ENCODE measurements at regions not wholly inside any gene's neighbourhood (a gene's known extent, or its start where the extent isn't known, plus 50 kb on each side); places are given as distances from the start of the nearest gene placed in this dataset.

DNA sequence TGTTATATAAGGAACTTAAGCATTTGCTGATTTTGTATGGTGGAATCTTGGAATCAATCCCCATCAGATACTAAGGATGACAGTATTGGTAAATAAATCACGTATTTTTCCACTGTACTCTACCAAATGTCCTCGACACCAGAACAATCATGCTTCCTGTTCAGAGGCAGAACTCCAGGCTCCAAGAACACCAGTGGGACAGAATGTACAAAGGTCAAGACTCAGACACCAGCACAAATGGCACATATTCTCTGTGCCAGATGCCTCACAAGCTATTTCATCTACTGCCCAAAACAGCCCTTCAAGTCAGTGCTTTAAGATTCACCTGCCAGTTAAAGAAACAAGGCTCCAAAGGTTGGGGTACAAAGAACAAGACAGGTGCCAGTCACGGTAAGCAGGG is 420.5 kb downstream of the STK39 start:
- intact Hi-C loops (cut with DNase I), result no loop called here
- H3K27me3 ChIP-seq, result no peaks in the 10 kb centered on the region
- no peaks in the 10 kb centered on the region for H3K4me1 ChIP-seq
- no peak for DNase-seq
- no peak overlapping the region for H3K4me3 ChIP-seq
- no peaks in the 10 kb centered on the region for H3K9me3 ChIP-seq
- no peaks in the 10 kb centered on the region for H3K36me3 ChIP-seq
- no peak for ATAC-seq
- TF ChIP-seq, protein P1, sequence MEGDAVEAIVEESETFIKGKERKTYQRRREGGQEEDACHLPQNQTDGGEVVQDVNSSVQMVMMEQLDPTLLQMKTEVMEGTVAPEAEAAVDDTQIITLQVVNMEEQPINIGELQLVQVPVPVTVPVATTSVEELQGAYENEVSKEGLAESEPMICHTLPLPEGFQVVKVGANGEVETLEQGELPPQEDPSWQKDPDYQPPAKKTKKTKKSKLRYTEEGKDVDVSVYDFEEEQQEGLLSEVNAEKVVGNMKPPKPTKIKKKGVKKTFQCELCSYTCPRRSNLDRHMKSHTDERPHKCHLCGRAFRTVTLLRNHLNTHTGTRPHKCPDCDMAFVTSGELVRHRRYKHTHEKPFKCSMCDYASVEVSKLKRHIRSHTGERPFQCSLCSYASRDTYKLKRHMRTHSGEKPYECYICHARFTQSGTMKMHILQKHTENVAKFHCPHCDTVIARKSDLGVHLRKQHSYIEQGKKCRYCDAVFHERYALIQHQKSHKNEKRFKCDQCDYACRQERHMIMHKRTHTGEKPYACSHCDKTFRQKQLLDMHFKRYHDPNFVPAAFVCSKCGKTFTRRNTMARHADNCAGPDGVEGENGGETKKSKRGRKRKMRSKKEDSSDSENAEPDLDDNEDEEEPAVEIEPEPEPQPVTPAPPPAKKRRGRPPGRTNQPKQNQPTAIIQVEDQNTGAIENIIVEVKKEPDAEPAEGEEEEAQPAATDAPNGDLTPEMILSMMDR (IDR thresholded peaks at IDR 0.05), result no peak
- H3K27ac ChIP-seq, result no peak overlapping the region

DNA sequence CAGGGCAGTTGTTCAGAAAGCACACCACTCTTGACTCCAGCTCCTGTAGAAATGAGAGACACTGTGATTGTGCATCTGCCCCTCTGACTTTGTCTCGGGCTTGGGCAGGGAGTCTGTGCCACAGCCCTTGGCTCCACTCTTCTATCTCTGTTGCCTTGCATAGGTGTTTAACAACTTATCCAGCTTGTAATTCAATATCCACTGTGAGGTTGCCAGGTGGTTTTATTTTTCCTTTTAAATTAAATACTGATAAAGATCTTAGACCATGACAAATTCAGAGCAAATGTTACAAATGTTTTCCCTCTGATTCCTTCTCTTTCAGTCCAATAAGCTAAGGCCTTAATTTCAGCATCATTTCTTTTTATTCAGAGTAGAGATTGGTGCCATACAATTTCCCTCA is 421.7 kb downstream of the STK39 start:
- intact Hi-C loops (cut with DNase I), result no loop called here
- no peaks in the 10 kb centered on the region for H3K9me3 ChIP-seq
- H3K4me3 ChIP-seq, result no peak overlapping the region
- ATAC-seq (no peak), DNase-seq (no peak)
- H3K27ac ChIP-seq, result no peak overlapping the region
- no peaks in the 10 kb centered on the region for H3K4me1 ChIP-seq
- no peaks in the 10 kb centered on the region for H3K27me3 ChIP-seq
- H3K36me3 ChIP-seq, result no peaks in the 10 kb centered on the region
- TF ChIP-seq, protein P1 (IDR thresholded peaks at IDR 0.05), result no peak

DNA sequence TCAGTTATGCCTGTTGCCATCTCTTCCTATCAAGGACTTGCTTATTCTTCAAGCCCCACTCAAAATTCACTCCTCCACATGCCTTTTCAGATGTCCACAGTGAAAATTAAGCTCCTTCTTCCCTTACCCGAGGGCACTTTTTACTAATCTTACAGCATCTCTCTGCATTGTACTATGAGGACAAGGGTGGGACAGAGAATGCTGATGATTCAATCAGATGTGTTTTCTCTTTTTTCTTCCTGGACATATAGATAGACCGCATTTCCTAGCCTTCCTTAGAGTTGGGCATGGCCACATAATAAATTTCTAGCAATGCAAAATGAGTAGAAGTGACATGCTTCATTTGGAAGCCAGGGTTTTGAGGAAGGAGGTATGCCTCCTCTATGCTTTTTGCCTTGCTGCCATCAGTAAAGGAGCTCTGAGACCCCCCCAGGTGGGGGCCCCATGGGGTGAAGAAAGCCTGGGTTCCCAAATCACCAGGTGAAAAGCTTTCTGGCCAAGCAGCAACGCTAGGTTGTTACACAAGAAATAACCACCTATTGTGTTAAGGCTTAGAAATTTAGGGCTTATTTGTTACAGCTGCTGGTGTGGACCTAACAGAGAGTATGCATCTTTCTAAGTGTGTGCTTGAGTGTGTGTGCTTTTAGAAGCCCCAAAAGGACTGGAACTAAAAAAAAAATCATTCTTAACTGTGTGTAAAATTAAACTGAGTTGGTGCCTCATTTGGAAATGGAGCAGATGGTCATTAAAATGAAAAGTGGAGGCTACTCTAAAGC is 424.5 kb downstream of the STK39 start:
- H3K27ac ChIP-seq, result no peak overlapping the region
- ATAC-seq (no peak), DNase-seq (no peak)
- intact Hi-C loops (cut with DNase I), result no loop called here
- TF ChIP-seq, protein P1 (IDR thresholded peaks at IDR 0.05), result no peak
- no peaks in the 10 kb centered on the region for H3K4me1 ChIP-seq
- no peak overlapping the region for H3K4me3 ChIP-seq
- no peaks in the 10 kb centered on the region for H3K27me3 ChIP-seq
- no peaks in the 10 kb centered on the region for H3K36me3 ChIP-seq
- H3K9me3 ChIP-seq, result no peaks in the 10 kb centered on the region

DNA sequence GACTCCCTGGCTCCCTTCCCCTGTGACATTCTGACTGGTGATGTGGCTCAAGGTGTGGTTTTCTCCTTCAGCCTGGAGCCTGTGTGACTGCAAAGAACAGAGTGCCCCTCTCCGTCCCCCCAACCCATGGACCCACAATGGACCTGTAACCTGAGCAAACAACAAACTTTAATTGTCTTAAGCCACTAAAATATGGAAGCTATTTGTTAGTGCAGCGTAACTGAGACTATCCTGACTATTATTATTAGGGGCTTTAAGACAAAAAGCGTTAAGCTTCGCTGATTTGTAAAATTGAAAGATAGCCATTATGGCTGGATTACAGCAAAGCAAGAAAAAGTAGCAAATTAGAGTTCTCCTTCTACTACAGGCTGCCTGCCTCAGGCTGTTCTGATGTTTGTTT is 426.9 kb downstream of the STK39 start:
- Histone ChIP-seq H3K9me3 (no peaks in the 10 kb centered on the region), H3K4me1 (no peaks in the 10 kb centered on the region), H3K36me3 (no peaks in the 10 kb centered on the region), H3K27me3 (no peaks in the 10 kb centered on the region), H3K4me3 (no peak overlapping the region), H3K27ac (no peak overlapping the region)
- DNase-seq (no peak), ATAC-seq (no peak)
- TF ChIP-seq, protein P1 (IDR thresholded peaks at IDR 0.05), result no peak
- intact Hi-C loops (cut with DNase I), result no loop called here

- TF ChIP-seq, protein P1 (IDR thresholded peaks at IDR 0.05), result no peak
- no peak for DNase-seq
- no peak overlapping the region for H3K4me3 ChIP-seq
- no peaks in the 10 kb centered on the region for H3K9me3 ChIP-seq
- intact Hi-C loops (cut with DNase I), result no loop called here
- ATAC-seq, result no peak
- no peak overlapping the region for H3K27ac ChIP-seq
- no peaks in the 10 kb centered on the region for H3K4me1 ChIP-seq
- H3K27me3 ChIP-seq, result no peaks in the 10 kb centered on the region
- H3K36me3 ChIP-seq, result no peaks in the 10 kb centered on the region
These were observed 428.9 kb downstream of the STK39 start for GRCh38 chr2:167818521-167818920.
